HCEC 1CT (cell line): ENCODE measurements at regions not wholly inside any gene's neighbourhood (a gene's known extent, or its start where the extent isn't known, plus 50 kb on each side); places are given as distances from the start of the nearest gene placed in this dataset.

Experiments
- DNase-seq: peaks from one replicate; pipeline ENCODE4 v3.0.0-alpha.2; 2017

GRCh38 chr2:168340931-168341330 lies 93.5 kb upstream of the STK39 start:
- no peak for DNase-seq

GRCh38 chr2:168343586-168343985 lies 96.2 kb upstream of the STK39 start:
- peak; percentile 47 for DNase-seq

- no peak for DNase-seq
Observed at GRCh38 chr2:168344706-168345105, 97.3 kb upstream of the STK39 start.

GRCh38 chr2:168345601-168346000 lies 98.2 kb upstream of the STK39 start:
- no peak for DNase-seq

GRCh38 chr2:168346725-168347477 lies 99.5 kb upstream of the STK39 start:
- peak; percentile 62 for DNase-seq

GRCh38 chr2:168348076-168348475 lies 100.7 kb upstream of the STK39 start:
- DNase-seq, result peak; percentile 53

GRCh38 chr2:168350380-168350779 lies 103.0 kb upstream of the STK39 start:
- DNase-seq, result no peak

- no peak for DNase-seq
Observed at GRCh38 chr2:168353251-168353650, 102.8 kb upstream of the CERS6 start.

- no peak for DNase-seq
Observed at GRCh38 chr2:168354499-168354898, 101.6 kb upstream of the CERS6 start.

GRCh38 chr2:168355121-168355520 lies 101.0 kb upstream of the CERS6 start:
- no peak for DNase-seq

- no peak for DNase-seq
Observed at GRCh38 chr2:168355779-168356476, 100.1 kb upstream of the CERS6 start.

GRCh38 chr2:168356477-168356835 lies 99.6 kb upstream of the CERS6 start:
- no peak for DNase-seq

GRCh38 chr2:168357797-168358472 lies 98.1 kb upstream of the CERS6 start:
- DNase-seq, result peak; percentile 4

GRCh38 chr2:168359082-168359481 lies 97.0 kb upstream of the CERS6 start:
- DNase-seq, result no peak

- no peak for DNase-seq
Observed at GRCh38 chr2:168363347-168364092, 92.6 kb upstream of the CERS6 start.

- no peak for DNase-seq
Observed at GRCh38 chr2:168365094-168365621, 90.9 kb upstream of the CERS6 start.

- DNase-seq, result no peak
Observed at GRCh38 chr2:168369031-168369430, 87.0 kb upstream of the CERS6 start.

- no peak for DNase-seq
Observed at GRCh38 chr2:168371273-168372019, 84.6 kb upstream of the CERS6 start.

- DNase-seq, result no peak
Observed at GRCh38 chr2:168373468-168373867, 82.6 kb upstream of the CERS6 start.

- peak; percentile 26 for DNase-seq
Observed at GRCh38 chr2:168375195-168375798, 80.8 kb upstream of the CERS6 start.

- DNase-seq, result no peak
Observed at GRCh38 chr2:168378960-168379669, 77.0 kb upstream of the CERS6 start.
